ENCODE measurements at regions not wholly inside any gene's neighbourhood (a gene's known extent, or its start where the extent isn't known, plus 50 kb on each side); places are given as distances from the start of the nearest gene placed in this dataset.

- H3K27ac ChIP-seq (ENCODE audit: low read length) = no peak overlapping the region
- H3K9ac ChIP-seq (ENCODE audit: low read depth, low read length) = no peak overlapping the region
- no peaks in the 10 kb centered on the region for H4K20me1 ChIP-seq (ENCODE audit: insufficient read depth, low read length)
- DNase-seq (no peak), ATAC-seq (ENCODE audit: insufficient read depth, low read depth) (no peak)
- H3K9me3 ChIP-seq (ENCODE audit: insufficient read depth, low read length, severe bottlenecking) = no peaks in the 10 kb centered on the region
- no peak overlapping the region for H2AFZ ChIP-seq (ENCODE audit: low read depth, low read length)
- TF ChIP-seq EZH2 (IDR thresholded peaks at IDR 0.05; ENCODE audit: borderline replicate concordance, low read depth, low read length, severe bottlenecking) (no peak), CTCF (IDR thresholded peaks at IDR 0.05; ENCODE audit: borderline replicate concordance, extremely low read depth, low read length, poor library complexity, severe bottlenecking) (no peak)
- no peaks in the 10 kb centered on the region for H3K27me3 ChIP-seq (ENCODE audit: insufficient read depth, low read length, poor library complexity)
- no peaks in the 10 kb centered on the region for H3K36me3 ChIP-seq (ENCODE audit: insufficient read depth, low read length)
- no peak overlapping the region for H3K4me3 ChIP-seq (ENCODE audit: low read depth in 1 of 2, low read length in 2 of 2)
- H3K79me2 ChIP-seq (ENCODE audit: insufficient read depth, low read length) = no peaks in the 10 kb centered on the region
- H3K4me2 ChIP-seq (ENCODE audit: insufficient read depth, low read length) = no peak overlapping the region
- peaks cover 7% of the 10 kb centered on the region for H3K4me1 ChIP-seq (ENCODE audit: insufficient read depth, low read length)
Observed at GRCh38 chr20:50460115-50460607, 50.0 kb upstream of the PTPN1 start.

Data from DND-41 (cell line).